ENCODE measurements at regions not wholly inside any gene's neighbourhood (a gene's known extent, or its start where the extent isn't known, plus 50 kb on each side); places are given as distances from the start of the nearest gene placed in this dataset.
A peak's percentile ranks its signal among the peaks of the same experiment; 100 is the strongest.

DNA sequence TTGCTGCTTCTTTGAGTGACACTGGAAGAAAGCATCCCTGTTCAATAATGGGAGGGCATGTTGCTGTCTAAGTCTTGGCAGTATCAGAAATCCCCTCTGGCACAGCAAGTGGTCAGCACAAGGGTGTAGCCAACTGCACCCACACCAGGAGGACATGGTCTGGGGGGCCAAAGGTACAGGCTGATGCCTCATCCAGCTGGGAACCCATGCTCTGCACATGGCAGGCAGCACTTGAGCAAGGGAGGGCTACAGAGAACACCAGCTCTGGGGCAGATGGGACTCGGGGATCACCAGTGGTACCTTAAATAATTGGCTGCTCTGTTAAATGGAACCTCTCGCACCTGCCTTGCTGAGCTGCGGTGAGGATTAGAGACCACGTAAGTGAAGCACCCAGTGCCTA is 265.2 kb downstream of the SYK start:
- no peak for DNase-seq (ENCODE audit: low read depth)

- DNase-seq (ENCODE audit: low read depth), result no peak
These were observed 265.8 kb downstream of the SYK start for GRCh38 chr9:91067306-91067860.

DNA sequence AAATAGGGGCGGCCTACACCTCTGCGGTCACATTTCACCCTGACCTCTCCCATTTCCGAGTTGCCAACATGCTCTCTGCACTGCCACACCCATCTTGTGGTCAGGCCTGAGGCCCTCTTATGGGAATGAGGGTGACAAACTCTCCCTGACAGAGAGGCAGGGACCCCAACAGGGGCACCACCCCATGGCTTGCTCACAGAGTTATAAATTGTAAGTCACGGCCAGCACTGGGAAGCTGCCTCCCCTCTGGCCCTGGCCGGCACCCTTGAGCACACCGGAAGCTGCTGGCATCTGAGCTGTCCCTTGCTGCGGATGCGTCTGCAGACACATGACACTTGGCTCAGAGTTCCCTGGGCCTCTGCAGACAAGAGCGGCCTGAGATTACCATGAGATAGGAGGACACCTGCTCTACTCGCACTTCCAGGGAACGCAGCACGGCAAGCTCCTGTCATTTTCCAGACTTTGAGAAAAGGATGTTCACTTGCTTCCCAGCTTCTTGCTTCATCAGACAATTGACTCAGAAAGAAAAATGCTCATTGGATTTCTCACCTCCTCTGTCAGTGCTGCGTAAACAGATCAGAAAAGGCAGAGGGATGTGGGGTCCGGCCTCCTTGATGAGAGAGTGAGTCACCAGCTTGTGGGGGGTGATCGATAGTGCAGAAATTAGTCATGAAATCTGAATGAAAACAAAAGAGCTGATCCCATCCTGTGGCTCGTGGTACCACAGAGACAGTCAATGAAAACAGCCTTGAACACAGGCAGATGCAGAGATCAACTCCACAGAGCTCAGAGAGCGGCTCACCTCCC is 269.8 kb downstream of the SYK start:
- peak; percentile 85 for DNase-seq (ENCODE audit: low read depth)

DNA sequence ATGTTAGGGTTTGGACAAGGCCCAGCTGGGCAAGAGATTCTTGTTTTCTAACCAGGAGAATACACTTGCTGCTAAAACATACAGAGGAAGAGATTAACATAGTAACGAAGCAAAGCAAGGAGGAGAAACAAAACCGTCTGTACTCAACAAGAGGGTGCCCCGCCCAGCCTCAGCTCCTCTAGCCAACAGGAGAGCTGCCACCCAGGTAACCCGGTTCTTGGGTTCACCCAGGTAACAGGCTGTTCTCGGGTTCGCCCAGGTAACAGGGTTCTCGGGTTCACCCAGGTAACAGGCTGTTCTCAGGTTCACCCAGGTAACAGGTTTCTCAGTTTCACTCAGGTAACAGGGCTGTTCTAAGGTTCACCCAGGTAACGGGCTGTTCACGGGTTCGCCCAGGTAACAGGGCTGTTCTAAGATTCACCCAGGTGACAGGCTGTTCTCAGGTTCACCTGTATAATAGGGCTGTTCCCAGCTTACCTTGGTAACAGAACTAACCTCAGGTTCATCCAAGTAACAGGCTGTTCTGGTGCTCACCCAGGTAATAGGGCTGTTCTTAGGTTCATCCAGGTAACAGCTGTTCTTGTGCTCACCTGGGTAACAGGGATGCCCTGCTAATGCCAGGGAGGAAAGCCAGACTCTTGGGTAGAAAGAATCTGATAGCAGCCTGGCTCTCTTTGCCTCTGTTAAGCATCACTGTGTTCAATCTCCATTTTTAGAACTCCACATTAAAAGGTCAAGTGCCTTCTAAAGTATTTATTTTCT is 271.6 kb downstream of the SYK start:
- DNase-seq (ENCODE audit: low read depth), result no peak

DNA sequence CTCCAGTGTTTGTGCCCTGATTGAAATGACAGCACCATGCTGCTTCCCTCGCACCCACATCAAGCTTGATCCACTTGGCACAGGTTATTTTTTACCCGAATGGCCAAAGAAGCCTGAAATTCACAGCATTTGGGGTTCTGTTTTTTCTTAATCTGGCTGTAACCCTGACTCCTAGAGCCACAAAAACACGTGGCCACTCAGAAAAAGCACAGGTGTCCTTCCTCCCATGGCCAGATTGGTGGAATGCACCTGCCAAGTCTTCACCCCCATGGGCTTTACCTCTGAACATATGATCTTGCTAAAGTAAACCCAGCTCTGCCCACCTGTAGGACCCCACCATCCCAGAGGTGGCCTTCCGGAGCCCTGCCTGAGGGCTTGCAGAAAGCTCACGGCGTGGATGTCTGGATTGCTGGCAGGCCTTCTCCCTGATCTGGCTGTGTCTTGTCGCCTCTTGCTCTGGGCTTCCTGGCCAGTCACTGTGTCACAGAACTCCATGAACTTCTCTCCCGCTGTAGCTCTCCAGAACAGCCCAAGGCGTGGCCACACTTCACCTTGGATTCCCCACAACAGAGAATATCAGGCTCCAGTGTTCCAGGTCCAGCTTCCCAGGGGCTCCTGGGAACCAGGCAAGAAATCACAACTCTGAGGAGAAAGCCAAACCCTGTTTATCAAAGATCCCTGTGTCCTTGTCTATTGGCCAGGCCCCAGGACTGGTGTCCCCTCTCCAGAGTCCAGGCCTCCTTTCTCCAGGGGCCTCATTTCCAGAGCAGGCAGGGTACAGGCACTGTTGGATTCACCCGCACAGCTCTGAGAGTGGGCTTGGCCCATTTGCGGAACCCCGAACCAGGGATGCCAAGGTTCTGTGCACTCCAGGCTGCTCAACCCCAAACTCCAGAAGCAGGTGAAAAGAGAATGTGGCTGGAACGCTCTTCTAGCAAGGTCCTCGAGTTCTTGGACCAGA is 272.5 kb downstream of the SYK start:
- no peak for DNase-seq (ENCODE audit: low read depth)

GRCh38 chr9:91074866-91075265 is 273.2 kb downstream of the SYK start:
- DNase-seq (ENCODE audit: low read depth), result no peak

- no peak for DNase-seq (ENCODE audit: low read depth)
These were observed 273.7 kb downstream of the SYK start for GRCh38 chr9:91075279-91075678.

GRCh38 chr9:91077624-91078368 is 276.2 kb downstream of the SYK start:
- no peak for DNase-seq (ENCODE audit: low read depth)

GRCh38 chr9:91078369-91078695 is 276.7 kb downstream of the SYK start:
- no peak for DNase-seq (ENCODE audit: low read depth)

GRCh38 chr9:91082731-91083130 is 279.0 kb downstream of the AUH start:
- DNase-seq (ENCODE audit: low read depth), result no peak

- no peak for DNase-seq (ENCODE audit: low read depth)
These were observed 276.7 kb downstream of the AUH start for GRCh38 chr9:91084896-91085516.

DNA sequence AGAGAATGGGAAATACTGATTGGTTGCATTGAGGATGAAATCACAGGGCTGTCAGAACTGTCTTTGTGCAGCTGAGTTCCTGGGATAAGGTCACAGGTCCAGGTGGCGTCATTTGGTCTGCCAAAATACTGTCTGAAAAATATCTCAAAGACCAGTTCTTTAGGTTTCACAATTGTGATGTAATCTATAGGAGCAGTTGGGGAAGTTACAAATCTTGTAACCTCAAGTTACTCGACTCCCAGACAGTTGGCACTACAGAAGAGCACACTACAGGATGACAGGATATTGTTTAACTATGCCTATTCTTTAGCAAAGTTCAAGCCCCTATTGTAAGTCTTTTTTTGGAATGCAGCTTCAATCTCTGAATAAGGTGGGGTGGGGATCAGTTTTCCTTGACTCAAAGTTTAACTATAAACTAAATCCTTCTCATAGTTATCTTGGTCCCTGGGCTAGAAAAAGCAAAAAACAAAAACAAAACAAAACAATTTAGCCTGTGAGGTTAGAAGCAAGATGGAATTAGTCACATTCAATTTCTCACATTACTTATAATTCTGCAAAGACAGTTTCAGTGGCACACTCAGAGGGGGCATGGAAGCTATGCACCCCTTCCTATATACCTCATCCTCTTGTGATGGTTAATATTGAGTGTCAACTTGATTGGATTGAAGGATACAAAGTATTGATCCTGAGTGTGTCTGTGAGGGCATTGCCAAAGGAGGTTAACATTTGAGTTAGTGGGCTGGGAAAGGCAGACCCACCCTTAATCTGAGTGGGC is 276.0 kb downstream of the AUH start:
- no peak for DNase-seq (ENCODE audit: low read depth)

DNA sequence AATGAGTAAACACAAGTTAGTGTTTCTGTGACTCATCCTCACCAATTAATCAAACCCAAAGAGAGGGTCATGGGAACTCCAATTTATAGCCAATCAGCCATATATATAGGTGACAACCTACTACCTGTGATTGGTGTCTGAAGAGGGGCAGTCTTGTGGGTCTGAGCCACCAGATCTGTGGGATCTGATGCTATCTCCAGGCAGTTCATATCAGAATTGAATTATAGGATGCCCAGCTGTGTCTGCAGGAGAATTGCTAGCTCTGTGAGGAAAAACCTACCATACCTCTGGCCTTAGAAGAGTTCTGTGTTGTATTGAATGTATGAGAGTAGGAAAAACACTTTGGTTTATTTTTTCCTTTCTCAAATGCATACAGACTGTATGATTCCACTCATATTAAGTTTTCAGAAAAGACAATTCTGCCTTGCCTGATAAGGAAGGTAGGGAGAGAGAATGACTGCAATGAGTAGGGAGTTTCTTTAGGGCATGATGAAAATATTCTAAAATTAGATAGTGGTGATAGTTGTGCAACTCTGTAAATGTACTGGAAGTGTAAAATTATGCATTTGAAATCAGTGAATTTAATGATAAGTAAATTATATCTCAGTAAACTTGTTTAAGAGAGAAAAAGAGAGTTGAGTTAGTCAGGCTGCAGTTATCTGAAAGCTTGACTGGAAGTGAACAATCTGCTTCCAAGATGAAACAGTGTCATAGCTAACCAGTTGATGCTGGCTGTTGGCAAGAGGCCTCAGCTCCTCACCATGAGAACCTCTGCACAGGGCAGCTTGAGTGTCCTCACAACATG is 274.9 kb downstream of the AUH start:
- DNase-seq (ENCODE audit: low read depth), result no peak

GRCh38 chr9:91087462-91087759 is 274.3 kb downstream of the AUH start:
- no peak for DNase-seq (ENCODE audit: low read depth)

DNA sequence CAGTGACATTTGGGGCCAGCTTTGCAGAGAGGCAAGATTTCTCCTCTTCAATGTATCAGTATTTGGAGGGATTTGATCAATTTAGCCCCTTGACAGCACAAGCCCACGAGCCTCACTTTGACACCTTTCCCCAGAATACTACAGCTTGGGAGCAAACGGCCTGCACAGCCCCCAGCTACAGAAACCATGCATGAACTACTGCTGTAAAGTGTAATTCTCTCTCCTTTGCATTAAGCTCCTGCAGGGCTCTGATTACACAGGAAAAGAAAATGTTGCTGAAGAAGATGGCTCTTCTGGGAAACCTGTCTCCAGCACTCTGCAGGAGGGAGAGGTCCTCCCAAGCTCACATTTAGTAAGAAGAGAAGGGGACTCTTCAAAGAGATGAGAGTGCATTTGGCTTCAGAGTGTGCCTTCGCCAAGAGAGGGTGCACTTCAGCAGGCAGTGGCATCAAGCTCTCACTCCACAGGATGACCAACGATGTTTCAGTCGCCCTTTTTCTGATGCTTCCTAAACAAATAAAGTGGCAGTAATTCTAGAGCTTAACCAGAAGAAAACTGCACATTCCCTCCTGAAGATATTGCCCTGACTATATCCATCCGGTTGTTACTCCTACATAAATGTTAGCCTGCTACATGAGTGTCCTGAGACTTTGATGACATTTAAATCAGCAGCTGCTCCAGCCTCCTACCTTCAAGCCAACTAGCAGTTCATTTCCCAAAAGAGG is 272.2 kb downstream of the AUH start:
- no peak for DNase-seq (ENCODE audit: low read depth)

GRCh38 chr9:91090130-91090410 is 271.6 kb downstream of the AUH start:
- no peak for DNase-seq (ENCODE audit: low read depth)

GRCh38 chr9:91092214-91092613 is 269.5 kb downstream of the AUH start:
- DNase-seq (ENCODE audit: low read depth), result no peak

DNA sequence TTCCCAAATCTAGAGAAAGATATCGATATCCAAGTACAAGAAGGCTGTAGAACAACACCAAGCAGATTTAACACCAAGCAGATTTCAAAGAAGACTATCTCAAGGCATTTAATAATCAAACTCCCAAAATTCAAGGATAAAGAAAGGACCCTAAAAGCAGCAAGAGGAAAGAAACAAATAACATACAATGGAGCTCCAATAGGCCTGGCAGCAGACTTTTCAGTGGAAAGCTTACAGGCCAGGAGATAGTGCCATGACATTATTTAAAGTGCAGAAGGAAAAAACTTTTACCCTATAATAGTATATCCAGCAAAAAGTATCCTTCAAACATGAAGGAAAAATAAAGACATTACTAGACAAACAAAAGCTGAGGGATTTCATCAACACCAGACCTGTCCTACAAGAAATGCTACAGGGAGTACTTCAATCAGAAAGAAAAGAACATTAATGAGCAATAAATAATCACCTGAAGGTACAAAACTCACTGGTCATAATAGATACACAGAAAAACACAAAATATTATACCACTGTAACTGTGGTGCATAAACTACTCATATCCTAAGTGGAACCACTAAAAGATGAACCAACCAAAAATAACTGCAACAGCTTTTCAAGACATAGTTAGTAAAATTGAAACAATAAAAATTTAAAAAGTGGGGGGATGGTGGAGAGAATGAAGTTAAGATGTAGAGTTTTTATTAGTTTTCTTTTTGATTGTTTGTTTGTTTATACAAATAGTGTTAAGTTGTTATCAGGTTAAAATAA is 267.2 kb downstream of the AUH start:
- DNase-seq (ENCODE audit: low read depth), result no peak

All from non-pigmented ciliary epithelial cell (primary cell).